Left ventricle myocardium superior (tissue), 1 donor: ENCODE measurements at regions not wholly inside any gene's neighbourhood (a gene's known extent, or its start where the extent isn't known, plus 50 kb on each side); places are given as distances from the start of the nearest gene placed in this dataset.

Experiments
- ATAC-seq: fragments of 200-7000 bp; cut with Tn5 transposase; one replicate; pipeline ENCODE4 v1.9.1; 2020; ENCODE audit warnings: mild to moderate bottlenecking, moderate library complexity
- DNase-seq: peaks from one replicate; pipeline ENCODE4 v3.0.0-alpha.2; 2020
- intact Hi-C: fragments of 100-400 bp; cut with micrococcal nuclease; formaldehyde crosslinking; loops from one replicate; pipeline ENCODE4 v1.11.0; 2022
- donor health status: DM: no; HTN: yes; CAD: no; lungs with severe emphysema.

GRCh38 chr1:29827801-29828525 lies 591.6 kb downstream of the PTPRU start:
- no peak for DNase-seq

GRCh38 chr1:29827237-29827750 lies 591.0 kb downstream of the PTPRU start:
- intact Hi-C loops = no loop called here
- ATAC-seq (no peak), DNase-seq (no peak)

More at GRCh38 chr1:29827801-29828525, 591.6 kb downstream of the PTPRU start:
- ATAC-seq = no peak
- intact Hi-C loops = no loop called here

GRCh38 chr1:29826646-29827045 lies 590.3 kb downstream of the PTPRU start:
- DNase-seq (no peak), ATAC-seq (no peak)
- intact Hi-C loops = no loop called here

- ATAC-seq = no peak
- no peak for DNase-seq
- intact Hi-C loops = no loop called here
These were observed 589.7 kb downstream of the PTPRU start for GRCh38 chr1:29825941-29826415.

GRCh38 chr1:29825274-29825940 lies 589.1 kb downstream of the PTPRU start:
- intact Hi-C loops = no loop called here
- ATAC-seq (no peak), DNase-seq (no peak)

- ATAC-seq (no peak), DNase-seq (no peak)
- intact Hi-C loops = no loop called here
These were observed 588.4 kb downstream of the PTPRU start for GRCh38 chr1:29824511-29825273.

GRCh38 chr1:29824025-29824424 lies 587.7 kb downstream of the PTPRU start:
- ATAC-seq (no peak), DNase-seq (no peak)
- intact Hi-C loops = no loop called here

GRCh38 chr1:29823561-29823960 lies 587.2 kb downstream of the PTPRU start:
- intact Hi-C loops = no loop called here
- DNase-seq (no peak), ATAC-seq (no peak)

GRCh38 chr1:29821605-29822004 lies 585.3 kb downstream of the PTPRU start:
- DNase-seq = no peak
- no peak for ATAC-seq
- intact Hi-C loops = no loop called here

GRCh38 chr1:29820401-29820800 lies 584.1 kb downstream of the PTPRU start:
- no peak for DNase-seq
- intact Hi-C loops = no loop called here
- ATAC-seq = no peak

GRCh38 chr1:29812408-29813135 lies 576.2 kb downstream of the PTPRU start:
- intact Hi-C loops = no loop called here
- ATAC-seq = peak; percentile 51
- DNase-seq = no peak

GRCh38 chr1:29811727-29812407 lies 575.5 kb downstream of the PTPRU start:
- DNase-seq = no peak
- no peak for ATAC-seq
- intact Hi-C loops = no loop called here

GRCh38 chr1:29811247-29811646 lies 574.9 kb downstream of the PTPRU start:
- ATAC-seq (peak; percentile 88), DNase-seq (no peak)
- intact Hi-C loops = no loop called here

GRCh38 chr1:29810121-29811120 lies 574.1 kb downstream of the PTPRU start:
- ATAC-seq = no peak
- intact Hi-C loops = no loop called here
- DNase-seq = no peak

GRCh38 chr1:29809446-29810120 lies 573.3 kb downstream of the PTPRU start:
- no peak for ATAC-seq
- DNase-seq = no peak
- intact Hi-C loops = no loop called here

GRCh38 chr1:29808141-29808995 lies 572.0 kb downstream of the PTPRU start:
- no peak for DNase-seq
- ATAC-seq = no peak
- intact Hi-C loops = no loop called here
